ENCODE measurements at regions not wholly inside any gene's neighbourhood (a gene's known extent, or its start where the extent isn't known, plus 50 kb on each side); places are given as distances from the start of the nearest gene placed in this dataset.

GRCh38 chr3:153906366-153906765 lies 214.8 kb upstream of the ARHGEF26 start:
- H3K4me1 ChIP-seq: no peaks in the 10 kb centered on the region
- DNase-seq (ENCODE audit: low read depth in 1 of 2, low spot score in 1 of 2) (no peak), FAIRE-seq (no peak), ATAC-seq (no peak)
- TF ChIP-seq FOSB (CRISPR knock-in tag; IDR thresholded peaks at IDR 0.05) (no peak), JUN (IDR thresholded peaks at IDR 0.05) (no peak), HEYL (CRISPR knock-in tag; IDR thresholded peaks at IDR 0.05) (no peak), RCOR1 (IDR thresholded peaks at IDR 0.05; ENCODE audit: low read depth, low read length) (no peak), FOSL2 (IDR thresholded peaks at IDR 0.05) (no peak), FOSL2 (CRISPR knock-in tag; IDR thresholded peaks at IDR 0.05) (no peak), RARB (CRISPR knock-in tag; IDR thresholded peaks at IDR 0.05) (no peak), NR3C1 (IDR thresholded peaks at IDR 0.05) (no peak), CTCF (IDR thresholded peaks at IDR 0.05) (no peak), GATA3 (IDR thresholded peaks at IDR 0.05; ENCODE audit: borderline replicate concordance) (no peak), HDAC2 (IDR thresholded peaks at IDR 0.05) (no peak), POLR2A (IDR thresholded peaks at IDR 0.05; ENCODE audit: low read length) (no peak)
- H3K9me3 ChIP-seq: no peaks in the 10 kb centered on the region
- H3K4me2 ChIP-seq: no peak overlapping the region
- 21% methylated on average over 2 of the region's 2 CpGs for WGBS (ENCODE audit: missing lambda C conversion rate)
- ChIA-PET POLR2A (no interaction called here), CTCF (no interaction called here)
- no peak overlapping the region for H3K4me3 ChIP-seq
- H3K27ac ChIP-seq: no peak overlapping the region

GRCh38 chr3:153910387-153910786 lies 210.8 kb upstream of the ARHGEF26 start:
- H3K9me3 ChIP-seq: no peaks in the 10 kb centered on the region
- H3K27ac ChIP-seq: no peak overlapping the region
- DNase-seq (ENCODE audit: low read depth in 1 of 2, low spot score in 1 of 2): no peak
- WGBS (ENCODE audit: missing lambda C conversion rate): 61% methylated on average over 1 of the region's 1 CpG
- H3K4me2 ChIP-seq: no peak overlapping the region
- FAIRE-seq: no peak
- POLR2A ChIA-PET: no interaction called here
- H3K4me3 ChIP-seq: no peak overlapping the region
- H3K4me1 ChIP-seq: no peaks in the 10 kb centered on the region
- CTCF ChIA-PET: no interaction called here
- TF ChIP-seq POLR2A (IDR thresholded peaks at IDR 0.05; ENCODE audit: low read length) (no peak), CEBPB (IDR thresholded peaks at IDR 0.05) (no peak), HOXB5 (CRISPR knock-in tag; IDR thresholded peaks at IDR 0.05) (no peak), BCL3 (IDR thresholded peaks at IDR 0.05) (no peak), TP53 (CRISPR knock-in tag; IDR thresholded peaks at IDR 0.05) (no peak), HEYL (CRISPR knock-in tag; IDR thresholded peaks at IDR 0.05) (no peak), ZSCAN20 (CRISPR knock-in tag; IDR thresholded peaks at IDR 0.05) (no peak), HMGXB4 (CRISPR knock-in tag; IDR thresholded peaks at IDR 0.05; ENCODE audit: borderline replicate concordance) (no peak), E2F6 (IDR thresholded peaks at IDR 0.05; ENCODE audit: borderline replicate concordance, low read depth) (no peak), EHF (CRISPR knock-in tag; IDR thresholded peaks at IDR 0.05) (no peak), HDAC2 (IDR thresholded peaks at IDR 0.05) (no peak), NFE2L2 (conservative IDR thresholded peaks at IDR 0.05; ENCODE audit: low read length) (no peak), HOXA7 (CRISPR knock-in tag; IDR thresholded peaks at IDR 0.05) (no peak), HOXB13 (CRISPR knock-in tag; IDR thresholded peaks at IDR 0.05; ENCODE audit: low read depth) (no peak), ESRRA (IDR thresholded peaks at IDR 0.05; ENCODE audit: borderline replicate concordance, low read length) (no peak), MAZ (IDR thresholded peaks at IDR 0.05; ENCODE audit: borderline replicate concordance, low read depth, low read length) (no peak)
- no peak for ATAC-seq

Measured in A549 (cell line).